WTC11 (cell line): ENCODE measurements at regions not wholly inside any gene's neighbourhood (a gene's known extent, or its start where the extent isn't known, plus 50 kb on each side); places are given as distances from the start of the nearest gene placed in this dataset.

Source experiments
- ATAC-seq: fragments of 200-7000 bp; cut with Tn5 transposase; 2 replicates; pipeline ENCODE4 v1.10.0; 2021; ENCODE audit warnings: mild to moderate bottlenecking, moderate library complexity
- CTCF ChIA-PET: fragments of 300-600 bp; sonication (Branson Sonifier 250); formaldehyde crosslinking; loops from one replicate; lab custom pipeline; 2021; ENCODE audit warnings: antibody characterized with exemption; lab: Charles Lee
- POLR2A ChIA-PET: fragments of 350-600 bp; sonication (Branson Sonifier 250); formaldehyde crosslinking; loops from one replicate; lab custom pipeline; 2021; ENCODE audit warnings: antibody characterized with exemption; lab: Charles Lee
- DNase-seq: peaks from one replicate; pipeline ENCODE4 v3.0.0; 2021; ENCODE audit warnings: low spot score
- H3K27ac Mint-ChIP-seq: 2 replicates; pipeline ENCODE4 v1.8.0; 2021; ENCODE audit warnings: mixed read lengths
- H3K27me3 Mint-ChIP-seq: 2 replicates; pipeline ENCODE4 v1.8.0; 2021; ENCODE audit warnings: low read depth, mild to moderate bottlenecking, moderate library complexity, mixed read lengths
- H3K36me3 Mint-ChIP-seq: 2 replicates; pipeline ENCODE4 v1.8.0; 2021; ENCODE audit warnings: mixed read lengths
- H3K4me1 Mint-ChIP-seq: 2 replicates; pipeline ENCODE4 v1.8.0; 2022; ENCODE audit warnings: mixed read lengths
- H3K4me3 Mint-ChIP-seq: 2 replicates; pipeline ENCODE4 v1.8.0; 2021; ENCODE audit warnings: mild to moderate bottlenecking, moderate library complexity, mixed read lengths
- H3K9me3 Mint-ChIP-seq: 2 replicates; pipeline ENCODE4 v1.8.0; 2021; ENCODE audit warnings: mixed read lengths
- GABPB1 ChIP-seq: sonication (generic); formaldehyde crosslinking; IDR thresholded peaks from 2 replicates; pipeline ENCODE4 v1.8.1; 2023; ENCODE audit warnings: mild to moderate bottlenecking, missing genetic modification reagents
- GRHL2 ChIP-seq: fragments of 250-450 bp; sonication (Bioruptor Pico); IDR thresholded peaks from 2 replicates; pipeline ENCODE4 v1.8.0; 2022; ENCODE audit warnings: mild to moderate bottlenecking, moderate library complexity; ENCODE audit not compliant: insufficient replicate concordance, severe bottlenecking
- KAT7 ChIP-seq: sonication (generic); formaldehyde crosslinking; IDR thresholded peaks from 2 replicates; pipeline ENCODE4 v1.8.1; 2023; ENCODE audit warnings: missing genetic modification reagents, mild to moderate bottlenecking, borderline replicate concordance
- NR1H2 ChIP-seq: sonication (generic); formaldehyde crosslinking; IDR thresholded peaks from 2 replicates; pipeline ENCODE4 v1.9.0; 2021; ENCODE audit warnings: mild to moderate bottlenecking, moderate library complexity, missing genetic modification reagents
- ZNF121 ChIP-seq: sonication (generic); formaldehyde crosslinking; IDR thresholded peaks from 2 replicates; pipeline ENCODE4 v1.8.0; 2023; ENCODE audit warnings: missing genetic modification reagents
- TF ChIP-seq, protein P1 (sequence below): sonication (generic); formaldehyde crosslinking; IDR thresholded peaks from 2 replicates; pipeline ENCODE4 v1.8.0; 2023; ENCODE audit warnings: mild to moderate bottlenecking, missing genetic modification reagents
- TF ChIP-seq, protein P2 (sequence below): sonication (generic); formaldehyde crosslinking; IDR thresholded peaks from 2 replicates; pipeline ENCODE4 v1.8.0; 2022; ENCODE audit warnings: mild to moderate bottlenecking, missing genetic modification reagents
- TF ChIP-seq, protein P3 (sequence below): sonication (generic); formaldehyde crosslinking; IDR thresholded peaks from 2 replicates; pipeline ENCODE4 v1.8.0; 2023; ENCODE audit warnings: missing genetic modification reagents, mild to moderate bottlenecking, borderline replicate concordance
- TF ChIP-seq, protein P4 (sequence below): sonication (generic); formaldehyde crosslinking; IDR thresholded peaks from 2 replicates; pipeline ENCODE4 v1.8.1; 2023; ENCODE audit warnings: mild to moderate bottlenecking, missing genetic modification reagents, moderate library complexity
- TF ChIP-seq, protein P5 (sequence below): sonication (generic); formaldehyde crosslinking; IDR thresholded peaks from 2 replicates; pipeline ENCODE4 v1.8.0; 2022; ENCODE audit warnings: missing genetic modification reagents
- TF ChIP-seq, protein P6 (sequence below): fragments of 250-450 bp; sonication (Bioruptor Pico); IDR thresholded peaks from 2 replicates; pipeline ENCODE4 v1.8.0; 2021; ENCODE audit warnings: mild to moderate bottlenecking

DNA sequence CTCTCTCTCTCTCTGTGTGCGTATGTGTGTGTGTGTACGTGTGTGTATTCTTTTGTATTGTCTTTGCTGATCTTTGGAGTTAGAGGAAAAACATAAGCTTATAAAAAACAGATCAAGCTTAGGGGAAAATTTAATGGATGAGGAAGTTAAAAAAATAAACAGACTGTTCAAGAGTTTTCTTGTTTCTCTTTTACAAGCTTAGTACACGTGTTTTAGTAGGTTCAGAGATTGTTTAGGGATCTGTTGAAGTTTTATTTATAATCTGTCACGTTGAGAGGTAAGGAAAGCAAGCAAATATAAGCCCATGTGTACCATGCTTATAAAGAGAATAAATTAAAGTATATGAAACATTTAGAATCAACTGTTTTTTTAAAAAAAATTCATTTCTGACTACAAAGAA lies 1470.3 kb upstream of the NUDT12 start (continued):
- TF ChIP-seq, protein P1, sequence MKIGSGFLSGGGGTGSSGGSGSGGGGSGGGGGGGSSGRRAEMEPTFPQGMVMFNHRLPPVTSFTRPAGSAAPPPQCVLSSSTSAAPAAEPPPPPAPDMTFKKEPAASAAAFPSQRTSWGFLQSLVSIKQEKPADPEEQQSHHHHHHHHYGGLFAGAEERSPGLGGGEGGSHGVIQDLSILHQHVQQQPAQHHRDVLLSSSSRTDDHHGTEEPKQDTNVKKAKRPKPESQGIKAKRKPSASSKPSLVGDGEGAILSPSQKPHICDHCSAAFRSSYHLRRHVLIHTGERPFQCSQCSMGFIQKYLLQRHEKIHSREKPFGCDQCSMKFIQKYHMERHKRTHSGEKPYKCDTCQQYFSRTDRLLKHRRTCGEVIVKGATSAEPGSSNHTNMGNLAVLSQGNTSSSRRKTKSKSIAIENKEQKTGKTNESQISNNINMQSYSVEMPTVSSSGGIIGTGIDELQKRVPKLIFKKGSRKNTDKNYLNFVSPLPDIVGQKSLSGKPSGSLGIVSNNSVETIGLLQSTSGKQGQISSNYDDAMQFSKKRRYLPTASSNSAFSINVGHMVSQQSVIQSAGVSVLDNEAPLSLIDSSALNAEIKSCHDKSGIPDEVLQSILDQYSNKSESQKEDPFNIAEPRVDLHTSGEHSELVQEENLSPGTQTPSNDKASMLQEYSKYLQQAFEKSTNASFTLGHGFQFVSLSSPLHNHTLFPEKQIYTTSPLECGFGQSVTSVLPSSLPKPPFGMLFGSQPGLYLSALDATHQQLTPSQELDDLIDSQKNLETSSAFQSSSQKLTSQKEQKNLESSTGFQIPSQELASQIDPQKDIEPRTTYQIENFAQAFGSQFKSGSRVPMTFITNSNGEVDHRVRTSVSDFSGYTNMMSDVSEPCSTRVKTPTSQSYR (CRISPR knock-in tag): no peak
- TF ChIP-seq, protein P2, sequence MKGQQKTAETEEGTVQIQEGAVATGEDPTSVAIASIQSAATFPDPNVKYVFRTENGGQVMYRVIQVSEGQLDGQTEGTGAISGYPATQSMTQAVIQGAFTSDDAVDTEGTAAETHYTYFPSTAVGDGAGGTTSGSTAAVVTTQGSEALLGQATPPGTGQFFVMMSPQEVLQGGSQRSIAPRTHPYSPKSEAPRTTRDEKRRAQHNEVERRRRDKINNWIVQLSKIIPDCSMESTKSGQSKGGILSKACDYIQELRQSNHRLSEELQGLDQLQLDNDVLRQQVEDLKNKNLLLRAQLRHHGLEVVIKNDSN: no peak

DNA sequence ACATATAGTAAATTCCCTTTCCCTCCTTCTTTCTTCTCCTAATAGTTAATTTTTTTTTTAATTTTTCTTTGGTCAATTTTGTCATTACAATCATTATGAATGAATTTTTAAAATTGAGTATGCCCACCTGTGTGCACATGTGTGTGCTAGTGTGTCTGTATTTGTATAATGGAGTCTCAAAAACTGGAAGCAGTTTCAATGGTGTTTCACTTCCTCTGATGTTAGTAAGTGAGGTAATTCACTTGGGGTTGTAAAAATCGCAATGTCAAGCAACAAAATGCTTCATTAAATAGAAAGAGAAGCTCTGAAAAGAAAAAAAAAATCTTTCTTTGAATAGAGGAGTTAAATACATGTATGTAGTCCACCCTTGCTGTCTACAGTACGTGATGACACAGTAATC lies 1467.6 kb upstream of the NUDT12 start:
- Mint-ChIP-seq H3K27me3 (no peaks in the 10 kb centered on the region), H3K9me3 (peaks cover 6% of the 10 kb centered on the region), H3K36me3 (0 out of 2 replicates have a peak, but pooled peaks cover 1% of the 10 kb centered on the region), H3K4me3 (no peak overlapping the region), H3K4me1 (no peaks in the 10 kb centered on the region), H3K27ac (no peak overlapping the region)
- no peak for TF ChIP-seq ZNF121 (CRISPR knock-in tag)
- TF ChIP-seq, protein P3, sequence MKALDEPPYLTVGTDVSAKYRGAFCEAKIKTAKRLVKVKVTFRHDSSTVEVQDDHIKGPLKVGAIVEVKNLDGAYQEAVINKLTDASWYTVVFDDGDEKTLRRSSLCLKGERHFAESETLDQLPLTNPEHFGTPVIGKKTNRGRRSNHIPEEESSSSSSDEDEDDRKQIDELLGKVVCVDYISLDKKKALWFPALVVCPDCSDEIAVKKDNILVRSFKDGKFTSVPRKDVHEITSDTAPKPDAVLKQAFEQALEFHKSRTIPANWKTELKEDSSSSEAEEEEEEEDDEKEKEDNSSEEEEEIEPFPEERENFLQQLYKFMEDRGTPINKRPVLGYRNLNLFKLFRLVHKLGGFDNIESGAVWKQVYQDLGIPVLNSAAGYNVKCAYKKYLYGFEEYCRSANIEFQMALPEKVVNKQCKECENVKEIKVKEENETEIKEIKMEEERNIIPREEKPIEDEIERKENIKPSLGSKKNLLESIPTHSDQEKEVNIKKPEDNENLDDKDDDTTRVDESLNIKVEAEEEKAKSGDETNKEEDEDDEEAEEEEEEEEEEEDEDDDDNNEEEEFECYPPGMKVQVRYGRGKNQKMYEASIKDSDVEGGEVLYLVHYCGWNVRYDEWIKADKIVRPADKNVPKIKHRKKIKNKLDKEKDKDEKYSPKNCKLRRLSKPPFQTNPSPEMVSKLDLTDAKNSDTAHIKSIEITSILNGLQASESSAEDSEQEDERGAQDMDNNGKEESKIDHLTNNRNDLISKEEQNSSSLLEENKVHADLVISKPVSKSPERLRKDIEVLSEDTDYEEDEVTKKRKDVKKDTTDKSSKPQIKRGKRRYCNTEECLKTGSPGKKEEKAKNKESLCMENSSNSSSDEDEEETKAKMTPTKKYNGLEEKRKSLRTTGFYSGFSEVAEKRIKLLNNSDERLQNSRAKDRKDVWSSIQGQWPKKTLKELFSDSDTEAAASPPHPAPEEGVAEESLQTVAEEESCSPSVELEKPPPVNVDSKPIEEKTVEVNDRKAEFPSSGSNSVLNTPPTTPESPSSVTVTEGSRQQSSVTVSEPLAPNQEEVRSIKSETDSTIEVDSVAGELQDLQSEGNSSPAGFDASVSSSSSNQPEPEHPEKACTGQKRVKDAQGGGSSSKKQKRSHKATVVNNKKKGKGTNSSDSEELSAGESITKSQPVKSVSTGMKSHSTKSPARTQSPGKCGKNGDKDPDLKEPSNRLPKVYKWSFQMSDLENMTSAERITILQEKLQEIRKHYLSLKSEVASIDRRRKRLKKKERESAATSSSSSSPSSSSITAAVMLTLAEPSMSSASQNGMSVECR: no peak
- TF ChIP-seq GRHL2: no peak
- TF ChIP-seq GABPB1: no peak
- TF ChIP-seq KAT7 (CRISPR knock-in tag): no peak
- POLR2A ChIA-PET: no interaction called here
- DNase-seq: no peak
- no peak for ATAC-seq
- CTCF ChIA-PET: no interaction called here

DNA sequence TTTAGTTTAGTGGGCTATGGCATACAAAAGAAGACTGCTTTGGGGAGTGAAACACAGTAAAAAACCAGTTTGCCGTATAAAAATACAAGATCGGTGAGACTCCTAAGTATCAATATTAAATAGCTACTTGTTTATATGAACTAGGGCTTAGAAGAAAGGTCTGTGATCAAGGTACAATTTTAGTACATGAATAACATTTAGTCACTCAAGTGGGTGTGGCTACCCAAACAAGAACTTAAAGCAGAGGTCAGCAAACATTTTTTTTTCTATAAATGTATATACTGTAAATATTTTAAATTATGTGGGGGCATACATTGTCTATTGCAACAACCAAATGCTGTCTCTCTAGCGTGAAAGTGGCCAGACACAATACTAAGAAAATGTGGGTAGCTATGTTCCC lies 1452.5 kb upstream of the NUDT12 start:
- TF ChIP-seq, protein P4, sequence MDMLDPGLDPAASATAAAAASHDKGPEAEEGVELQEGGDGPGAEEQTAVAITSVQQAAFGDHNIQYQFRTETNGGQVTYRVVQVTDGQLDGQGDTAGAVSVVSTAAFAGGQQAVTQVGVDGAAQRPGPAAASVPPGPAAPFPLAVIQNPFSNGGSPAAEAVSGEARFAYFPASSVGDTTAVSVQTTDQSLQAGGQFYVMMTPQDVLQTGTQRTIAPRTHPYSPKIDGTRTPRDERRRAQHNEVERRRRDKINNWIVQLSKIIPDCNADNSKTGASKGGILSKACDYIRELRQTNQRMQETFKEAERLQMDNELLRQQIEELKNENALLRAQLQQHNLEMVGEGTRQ (CRISPR knock-in tag): no peak
- TF ChIP-seq NR1H2: no peak
- TF ChIP-seq, protein P5, sequence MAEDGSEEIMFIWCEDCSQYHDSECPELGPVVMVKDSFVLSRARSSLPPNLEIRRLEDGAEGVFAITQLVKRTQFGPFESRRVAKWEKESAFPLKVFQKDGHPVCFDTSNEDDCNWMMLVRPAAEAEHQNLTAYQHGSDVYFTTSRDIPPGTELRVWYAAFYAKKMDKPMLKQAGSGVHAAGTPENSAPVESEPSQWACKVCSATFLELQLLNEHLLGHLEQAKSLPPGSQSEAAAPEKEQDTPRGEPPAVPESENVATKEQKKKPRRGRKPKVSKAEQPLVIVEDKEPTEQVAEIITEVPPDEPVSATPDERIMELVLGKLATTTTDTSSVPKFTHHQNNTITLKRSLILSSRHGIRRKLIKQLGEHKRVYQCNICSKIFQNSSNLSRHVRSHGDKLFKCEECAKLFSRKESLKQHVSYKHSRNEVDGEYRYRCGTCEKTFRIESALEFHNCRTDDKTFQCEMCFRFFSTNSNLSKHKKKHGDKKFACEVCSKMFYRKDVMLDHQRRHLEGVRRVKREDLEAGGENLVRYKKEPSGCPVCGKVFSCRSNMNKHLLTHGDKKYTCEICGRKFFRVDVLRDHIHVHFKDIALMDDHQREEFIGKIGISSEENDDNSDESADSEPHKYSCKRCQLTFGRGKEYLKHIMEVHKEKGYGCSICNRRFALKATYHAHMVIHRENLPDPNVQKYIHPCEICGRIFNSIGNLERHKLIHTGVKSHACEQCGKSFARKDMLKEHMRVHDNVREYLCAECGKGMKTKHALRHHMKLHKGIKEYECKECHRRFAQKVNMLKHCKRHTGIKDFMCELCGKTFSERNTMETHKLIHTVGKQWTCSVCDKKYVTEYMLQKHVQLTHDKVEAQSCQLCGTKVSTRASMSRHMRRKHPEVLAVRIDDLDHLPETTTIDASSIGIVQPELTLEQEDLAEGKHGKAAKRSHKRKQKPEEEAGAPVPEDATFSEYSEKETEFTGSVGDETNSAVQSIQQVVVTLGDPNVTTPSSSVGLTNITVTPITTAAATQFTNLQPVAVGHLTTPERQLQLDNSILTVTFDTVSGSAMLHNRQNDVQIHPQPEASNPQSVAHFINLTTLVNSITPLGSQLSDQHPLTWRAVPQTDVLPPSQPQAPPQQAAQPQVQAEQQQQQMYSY (CRISPR knock-in tag): no peak
- TF ChIP-seq, protein P6, sequence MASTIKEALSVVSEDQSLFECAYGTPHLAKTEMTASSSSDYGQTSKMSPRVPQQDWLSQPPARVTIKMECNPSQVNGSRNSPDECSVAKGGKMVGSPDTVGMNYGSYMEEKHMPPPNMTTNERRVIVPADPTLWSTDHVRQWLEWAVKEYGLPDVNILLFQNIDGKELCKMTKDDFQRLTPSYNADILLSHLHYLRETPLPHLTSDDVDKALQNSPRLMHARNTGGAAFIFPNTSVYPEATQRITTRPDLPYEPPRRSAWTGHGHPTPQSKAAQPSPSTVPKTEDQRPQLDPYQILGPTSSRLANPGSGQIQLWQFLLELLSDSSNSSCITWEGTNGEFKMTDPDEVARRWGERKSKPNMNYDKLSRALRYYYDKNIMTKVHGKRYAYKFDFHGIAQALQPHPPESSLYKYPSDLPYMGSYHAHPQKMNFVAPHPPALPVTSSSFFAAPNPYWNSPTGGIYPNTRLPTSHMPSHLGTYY: no peak
- no peak overlapping the region for H3K27ac Mint-ChIP-seq
- no peaks in the 10 kb centered on the region for H3K36me3 Mint-ChIP-seq
- no peak for DNase-seq
- no peaks in the 10 kb centered on the region for H3K4me1 Mint-ChIP-seq
- POLR2A ChIA-PET: no interaction called here
- CTCF ChIA-PET: no interaction called here
- H3K27me3 Mint-ChIP-seq: no peaks in the 10 kb centered on the region
- ATAC-seq: no peak
- H3K9me3 Mint-ChIP-seq: no peaks in the 10 kb centered on the region
- H3K4me3 Mint-ChIP-seq: no peak overlapping the region
